HepG2 (cell line): ENCODE measurements at regions not wholly inside any gene's neighbourhood (a gene's known extent, or its start where the extent isn't known, plus 50 kb on each side); places are given as distances from the start of the nearest gene placed in this dataset.

ENCODE experiments used
- ATAC-seq: fragments of 200-7000 bp; cut with Tn5 transposase; 3 replicates; pipeline ENCODE4 v1.9.1; 2020; ENCODE audit warnings: mild to moderate bottlenecking, moderate library complexity
- BruUV-seq: library from RNA; stranded (reverse); fragments of 400-500 nt; replicated peaks from 2 replicates; lab custom pipeline; 2021; lab: Mats Ljungman, UMichigan
- CTCF ChIA-PET: fragments of 300-600 bp; formaldehyde crosslinking; extraction: SDS; loops from one replicate; lab custom pipeline; 2021; ENCODE audit warnings: low total read pairs, inconsistent platforms, low intra/inter-chr PET ratio; lab: Yijun Ruan, JAX
- POLR2A ChIA-PET: fragments of 350-600 bp; sonication (Branson Sonifier 250); formaldehyde crosslinking; loops from one replicate; lab custom pipeline; 2020; ENCODE audit warnings: antibody characterized with exemption, inconsistent platforms; lab: Yijun Ruan, JAX
- DNase-seq: peaks from one replicate; pipeline ENCODE4 v3.0.0-alpha.2; 2015; ENCODE audit warnings: low spot score
- FAIRE-seq: peaks from 3 replicates; lab custom pipeline; 2011; peaks lifted over from hg19 to GRCh38; lab: Jason Lieb, UNC
- H2AFZ ChIP-seq: one replicate; pipeline ENCODE4 v1.6.1; 2011; ENCODE audit warnings: low read length, inconsistent platforms
- H3K27ac ChIP-seq: fragments of 300-600 bp; 3 replicates; pipeline ENCODE4 v1.8.0; 2011; ENCODE audit warnings: mixed run types, mild to moderate bottlenecking, mixed read lengths, low read length, inconsistent platforms; ENCODE audit not compliant: insufficient read depth; ENCODE audit errors: extremely low read length
- H3K27me3 ChIP-seq, 2 experiments: fragments of 200-600 bp in 1 of 2; 2 replicates in 1 of 2; 3 replicates in 1 of 2; pipeline versions ENCODE4 v1.6.0 to v1.8.0; 2011; ENCODE audit warnings: low read length in 2 of 2, mild to moderate bottlenecking in 2 of 2, moderate library complexity in 2 of 2, inconsistent platforms in 1 of 2; ENCODE audit not compliant: insufficient read depth in 2 of 2, control insufficient read depth in 1 of 2
- H3K36me3 ChIP-seq, 2 experiments: fragments of 200-600 bp in 1 of 2; replicated peaks in 1 of 2; 2 replicates in 1 of 2; 3 replicates in 1 of 2; pipeline versions ENCODE4 v1.5.1 to v1.8.0; 2011; ENCODE audit warnings: low read length in 2 of 2, inconsistent platforms in 1 of 2; ENCODE audit not compliant: insufficient read depth in 2 of 2, control insufficient read depth in 1 of 2
- H3K4me1 ChIP-seq: 2 replicates; pipeline ENCODE4 v1.5.1; 2012; ENCODE audit warnings: low read length, inconsistent platforms; ENCODE audit not compliant: insufficient read depth
- H3K4me2 ChIP-seq: 2 replicates; pipeline ENCODE4 v1.6.0; 2011; ENCODE audit warnings: low read depth, low read length, inconsistent platforms
- H3K4me3 ChIP-seq, 3 experiments: fragments of 200-600 bp in 1 of 3; sonication (generic), shearing (Covaris generic) in 1 of 3; replicated peaks in 1 of 3; 2 replicates each; pipeline ENCODE4 v1.5.1; 2011 to 2016; ENCODE audit warnings: low read length in 3 of 3, inconsistent platforms in 2 of 3, low read depth in 2 of 3, mild to moderate bottlenecking in 2 of 3, control low read depth in 1 of 3, mixed read lengths in 1 of 3; ENCODE audit not compliant: insufficient read depth in 1 of 3
- H3K79me2 ChIP-seq: one replicate; pipeline ENCODE4 v1.6.1; 2011; ENCODE audit warnings: low read length, inconsistent platforms; ENCODE audit not compliant: insufficient read depth
- H3K9ac ChIP-seq: 2 replicates; pipeline ENCODE4 v1.6.0; 2011; ENCODE audit warnings: mild to moderate bottlenecking, low read depth, low read length, inconsistent platforms; ENCODE audit not compliant: insufficient read depth
- H3K9me3 ChIP-seq: 2 replicates; pipeline ENCODE4 v1.5.1; 2012; ENCODE audit warnings: mild to moderate bottlenecking, low read length
- H4K20me1 ChIP-seq: 2 replicates; pipeline ENCODE4 v1.6.0; 2011; ENCODE audit warnings: inconsistent platforms, mild to moderate bottlenecking, low read length, moderate library complexity; ENCODE audit not compliant: insufficient read depth
- ADNP ChIP-seq: sonication (generic); formaldehyde crosslinking; IDR thresholded peaks from 2 replicates; pipeline ENCODE4 v1.4.0; 2020; ENCODE audit warnings: missing genetic modification reagents
- ETV5 ChIP-seq: IDR thresholded peaks from 2 replicates; pipeline ENCODE4 v1.6.1; 2018; ENCODE audit warnings: missing biosample characterization, missing genetic modification reagents, inconsistent platforms, borderline replicate concordance
- FOSL2 ChIP-seq: sonication (generic); formaldehyde crosslinking; IDR thresholded peaks from 2 replicates; pipeline ENCODE4 v1.4.0; 2020; ENCODE audit warnings: missing genetic modification reagents
- FOXJ3 ChIP-seq: sonication (generic); formaldehyde crosslinking; IDR thresholded peaks from 2 replicates; pipeline ENCODE4 v1.4.0; 2020; ENCODE audit warnings: missing genetic modification reagents, mild to moderate bottlenecking, borderline replicate concordance
- FOXO1 ChIP-seq: sonication (generic); formaldehyde crosslinking; IDR thresholded peaks from 2 replicates; pipeline ENCODE4 v1.4.0; 2020; ENCODE audit warnings: missing genetic modification reagents
- HNRNPLL ChIP-seq: fragments of 200-400 bp; formaldehyde crosslinking; IDR thresholded peaks from 2 replicates; pipeline ENCODE4 v1.6.1; 2017; ENCODE audit warnings: mild to moderate bottlenecking, low read depth, low read length; ENCODE audit not compliant: poor library complexity, severe bottlenecking
- HOXA3 ChIP-seq: sonication (generic); formaldehyde crosslinking; IDR thresholded peaks from 2 replicates; pipeline ENCODE4 v1.5.0; 2020; ENCODE audit warnings: missing genetic modification reagents
- NR2F2 ChIP-seq: IDR thresholded peaks from 2 replicates; pipeline ENCODE4 v1.6.1; 2012; ENCODE audit warnings: low read depth, inconsistent platforms, borderline replicate concordance
- RBFOX2 ChIP-seq: fragments of 200-400 bp; formaldehyde crosslinking; IDR thresholded peaks from 2 replicates; pipeline ENCODE4 v1.6.1; 2017; ENCODE audit warnings: low read depth, mild to moderate bottlenecking, low read length
- SKI ChIP-seq: fragments of 450-650 bp; IDR thresholded peaks from one replicate; pipeline ENCODE4 v1.6.1; 2018; ENCODE audit warnings: mild to moderate bottlenecking; ENCODE audit not compliant: partially characterized antibody
- SUZ12 ChIP-seq: fragments of 150-350 bp; IDR thresholded peaks from 2 replicates; pipeline ENCODE4 v1.6.1; 2014; ENCODE audit warnings: low read depth, low read length
- TAF1 ChIP-seq: sonication (generic); formaldehyde crosslinking; IDR thresholded peaks from 2 replicates; pipeline ENCODE4 v1.4.0; 2020; ENCODE audit warnings: missing genetic modification reagents
- THAP11 ChIP-seq: IDR thresholded peaks from 2 replicates; pipeline ENCODE4 v1.6.1; 2016; ENCODE audit warnings: missing biosample characterization, missing genetic modification reagents
- ZFP62 ChIP-seq: sonication (generic); formaldehyde crosslinking; IDR thresholded peaks from 2 replicates; pipeline ENCODE4 v1.4.0; 2020; ENCODE audit warnings: missing genetic modification reagents
- ZKSCAN1 ChIP-seq: fragments of 150-350 bp; IDR thresholded peaks from 2 replicates; pipeline ENCODE4 v1.6.1; 2014; ENCODE audit warnings: low read length
- ZNF331 ChIP-seq: sonication (generic); formaldehyde crosslinking; IDR thresholded peaks from 2 replicates; pipeline ENCODE4 v1.4.0; 2020; ENCODE audit warnings: missing genetic modification reagents
- ZSCAN22 ChIP-seq: sonication (generic); formaldehyde crosslinking; IDR thresholded peaks from 2 replicates; pipeline ENCODE4 v1.4.0; 2020; ENCODE audit warnings: mild to moderate bottlenecking, missing genetic modification reagents
- WGBS: methylation state at CpG from one replicate; pipeline ENCODE4 v1.1.6; 2017; ENCODE audit warnings: low lambda C conversion rate; 5-methylcytosine and 5-hydroxymethylcytosine counted together
- in situ Hi-C: cut with HindIII; loops from 2 replicates; pipeline ENCODE4 v1.10.0; 2017; ENCODE audit warnings: low pct_unique_long_range_greater_than_20kb; ENCODE audit not compliant: extremely low pct_ligation_motif_present
- intact Hi-C: fragments of 100-400 bp; cut with micrococcal nuclease; formaldehyde crosslinking; loops from one replicate; pipeline ENCODE4 v1.10.0; 2022; ENCODE audit not compliant: unreplicated experiment
- TF ChIP-seq, protein P1 (sequence below): sonication (generic); formaldehyde crosslinking; IDR thresholded peaks from 2 replicates; pipeline ENCODE4 v1.4.0; 2020; ENCODE audit warnings: missing genetic modification reagents
- TF ChIP-seq, protein P2 (sequence below): sonication (generic); formaldehyde crosslinking; IDR thresholded peaks from 2 replicates; pipeline ENCODE4 v1.4.0; 2020; ENCODE audit warnings: missing genetic modification reagents, borderline replicate concordance
- TF ChIP-seq, protein P3 (sequence below): conservative IDR thresholded peaks from 2 replicates; pipeline ENCODE4 v1.6.1; 2018; ENCODE audit warnings: missing genetic modification reagents
- TF ChIP-seq, protein P4 (sequence below): IDR thresholded peaks from 2 replicates; pipeline ENCODE4 v1.6.1; 2016; ENCODE audit warnings: mild to moderate bottlenecking

DNA sequence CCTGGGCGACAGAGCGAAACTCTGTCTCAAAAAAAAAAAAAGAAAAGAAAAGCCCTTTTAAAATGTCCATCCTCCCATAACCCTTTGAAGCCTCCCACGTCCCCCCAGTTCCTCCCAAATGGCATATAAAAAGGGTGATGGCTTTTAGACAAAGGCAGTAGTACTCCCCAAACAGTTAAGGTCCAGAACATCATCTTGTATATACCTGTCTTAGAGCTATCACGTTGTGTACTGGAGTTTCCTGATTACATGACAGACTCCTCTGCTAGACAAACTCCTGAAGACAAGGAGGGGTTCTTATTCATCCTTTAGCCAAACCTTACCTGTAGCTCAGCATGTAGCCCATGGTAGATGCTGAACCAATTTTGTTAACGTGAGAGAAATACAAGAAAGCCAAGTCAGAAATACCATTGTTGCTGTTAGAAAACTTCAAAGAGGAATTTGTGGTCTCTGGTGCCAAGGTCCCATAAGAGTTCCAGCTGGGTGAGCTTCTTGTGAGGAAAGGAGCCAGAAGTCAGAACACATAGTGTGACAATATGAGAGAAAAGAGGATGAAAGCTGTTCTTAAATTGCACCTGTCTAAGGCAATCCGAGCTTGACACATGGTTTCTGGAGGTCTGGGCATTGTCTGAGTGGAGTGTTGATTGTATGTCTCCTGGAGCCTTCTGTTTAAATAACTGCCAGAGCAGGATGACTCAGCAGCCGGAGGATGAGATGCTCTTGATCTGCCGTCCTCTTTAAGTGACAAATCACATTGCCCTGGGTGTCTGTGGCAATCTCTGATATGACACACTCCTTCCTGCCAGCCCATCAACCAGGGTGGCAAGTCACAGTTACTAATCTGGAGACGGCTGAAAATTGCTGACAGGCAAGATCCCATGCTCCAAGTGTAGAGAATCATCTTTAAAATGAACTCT, 69.1 kb downstream of the ARRDC3 start:
- Histone ChIP-seq H3K36me3 (no peaks in the 10 kb centered on the region), H3K79me2 (no peaks in the 10 kb centered on the region), H2AFZ (no peak overlapping the region), H3K9me3 (no peaks in the 10 kb centered on the region), H3K9ac (peak overlapping the region; percentile 47), H4K20me1 (no peaks in the 10 kb centered on the region), H3K27ac (peak overlapping the region; percentile 65), H3K4me2 (peak overlapping the region; percentile 50), H3K4me3 (peak overlapping the region in 1 of 3 experiments; percentile 3; a peak in 1 of 6 replicates), H3K27me3 (no peaks in the 10 kb centered on the region), H3K4me1 (peaks cover 37% of the 10 kb centered on the region)
- in situ Hi-C loops = no loop called here
- ChIA-PET CTCF (no interaction called here), POLR2A (interaction anchor here (1.2 to 2.3 kb wide), 2 partner anchors 67 to 69 kb away, joined by 7 to 13 read pairs; partner anchors contain the start of gene ARRDC3)
- intact Hi-C loops = loop anchor here (1.0 to 5.0 kb wide), 2 partner anchors 66 to 287 kb away; no protein-coding TSS in a partner anchor
- peak; percentile 97 for DNase-seq
- BruUV-seq = TSS peak; percentile 87
- ATAC-seq = peak; percentile 98
- peak; percentile 84 for FAIRE-seq
- WGBS = 32% methylated on average over 9 of the region's 9 CpGs
- TF ChIP-seq THAP11 (CRISPR knock-in tag) = peak; percentile 54; the same call in 1 of the 2 replicates
- TF ChIP-seq, protein P1, sequence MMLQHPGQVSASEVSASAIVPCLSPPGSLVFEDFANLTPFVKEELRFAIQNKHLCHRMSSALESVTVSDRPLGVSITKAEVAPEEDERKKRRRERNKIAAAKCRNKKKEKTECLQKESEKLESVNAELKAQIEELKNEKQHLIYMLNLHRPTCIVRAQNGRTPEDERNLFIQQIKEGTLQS (CRISPR knock-in tag) = peak; percentile 67
- peak; percentile 55; the same call in 1 of the 2 replicates for TF ChIP-seq RBFOX2
- TF ChIP-seq FOSL2 (CRISPR knock-in tag) = peak; percentile 97
- no peak for TF ChIP-seq NR2F2
- peak; percentile 51; the same call in 1 of the 2 replicates for TF ChIP-seq ZNF331 (CRISPR knock-in tag)
- peak; percentile 29; the same call in 1 of the 2 replicates for TF ChIP-seq FOXO1 (CRISPR knock-in tag)
- TF ChIP-seq SUZ12 = no peak
- no peak for TF ChIP-seq FOXJ3 (CRISPR knock-in tag)
- TF ChIP-seq ZFP62 (CRISPR knock-in tag) = no peak
- TF ChIP-seq HNRNPLL = no peak
- no peak for TF ChIP-seq ADNP (CRISPR knock-in tag)
- TF ChIP-seq, protein P2, sequence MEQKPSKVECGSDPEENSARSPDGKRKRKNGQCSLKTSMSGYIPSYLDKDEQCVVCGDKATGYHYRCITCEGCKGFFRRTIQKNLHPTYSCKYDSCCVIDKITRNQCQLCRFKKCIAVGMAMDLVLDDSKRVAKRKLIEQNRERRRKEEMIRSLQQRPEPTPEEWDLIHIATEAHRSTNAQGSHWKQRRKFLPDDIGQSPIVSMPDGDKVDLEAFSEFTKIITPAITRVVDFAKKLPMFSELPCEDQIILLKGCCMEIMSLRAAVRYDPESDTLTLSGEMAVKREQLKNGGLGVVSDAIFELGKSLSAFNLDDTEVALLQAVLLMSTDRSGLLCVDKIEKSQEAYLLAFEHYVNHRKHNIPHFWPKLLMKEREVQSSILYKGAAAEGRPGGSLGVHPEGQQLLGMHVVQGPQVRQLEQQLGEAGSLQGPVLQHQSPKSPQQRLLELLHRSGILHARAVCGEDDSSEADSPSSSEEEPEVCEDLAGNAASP = no peak
- peak; percentile 19; the same call in 1 of the 2 replicates for TF ChIP-seq HOXA3 (CRISPR knock-in tag)
- TF ChIP-seq SKI = peak; percentile 64
- 0 out of 2 replicates have a peak, but pooled peaks have one; percentile 16 for TF ChIP-seq TAF1 (CRISPR knock-in tag)
- TF ChIP-seq ETV5 = peak; percentile 68; the same call in 1 of the 2 replicates
- TF ChIP-seq, protein P3, sequence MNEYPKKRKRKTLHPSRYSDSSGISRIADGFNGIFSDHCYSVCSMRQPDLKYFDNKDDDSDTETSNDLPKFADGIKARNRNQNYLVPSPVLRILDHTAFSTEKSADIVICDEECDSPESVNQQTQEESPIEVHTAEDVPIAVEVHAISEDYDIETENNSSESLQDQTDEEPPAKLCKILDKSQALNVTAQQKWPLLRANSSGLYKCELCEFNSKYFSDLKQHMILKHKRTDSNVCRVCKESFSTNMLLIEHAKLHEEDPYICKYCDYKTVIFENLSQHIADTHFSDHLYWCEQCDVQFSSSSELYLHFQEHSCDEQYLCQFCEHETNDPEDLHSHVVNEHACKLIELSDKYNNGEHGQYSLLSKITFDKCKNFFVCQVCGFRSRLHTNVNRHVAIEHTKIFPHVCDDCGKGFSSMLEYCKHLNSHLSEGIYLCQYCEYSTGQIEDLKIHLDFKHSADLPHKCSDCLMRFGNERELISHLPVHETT (CRISPR knock-in tag) = no peak
- TF ChIP-seq ZKSCAN1 = peak; percentile 50
- no peak for TF ChIP-seq ZSCAN22
- TF ChIP-seq, protein P4, sequence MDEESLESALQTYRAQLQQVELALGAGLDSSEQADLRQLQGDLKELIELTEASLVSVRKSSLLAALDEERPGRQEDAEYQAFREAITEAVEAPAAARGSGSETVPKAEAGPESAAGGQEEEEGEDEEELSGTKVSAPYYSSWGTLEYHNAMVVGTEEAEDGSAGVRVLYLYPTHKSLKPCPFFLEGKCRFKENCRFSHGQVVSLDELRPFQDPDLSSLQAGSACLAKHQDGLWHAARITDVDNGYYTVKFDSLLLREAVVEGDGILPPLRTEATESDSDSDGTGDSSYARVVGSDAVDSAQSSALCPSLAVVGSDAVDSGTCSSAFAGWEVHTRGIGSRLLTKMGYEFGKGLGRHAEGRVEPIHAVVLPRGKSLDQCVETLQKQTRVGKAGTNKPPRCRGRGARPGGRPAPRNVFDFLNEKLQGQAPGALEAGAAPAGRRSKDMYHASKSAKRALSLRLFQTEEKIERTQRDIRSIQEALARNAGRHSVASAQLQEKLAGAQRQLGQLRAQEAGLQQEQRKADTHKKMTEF (CRISPR knock-in tag) = peak; percentile 72; the same call in 1 of the 2 replicates
